HG03558 (cell line): ENCODE measurements at regions not wholly inside any gene's neighbourhood (a gene's known extent, or its start where the extent isn't known, plus 50 kb on each side); places are given as distances from the start of the nearest gene placed in this dataset.

Experiments used
- ATAC-seq: cut with Tn5 transposase; IDR thresholded peaks from one replicate; pipeline ENCODE4 v1.9.1; 2021; ENCODE audit warnings: moderate number of reproducible peaks; ENCODE audit not compliant: unreplicated experiment; ENCODE audit errors: extremely low read depth

DNA sequence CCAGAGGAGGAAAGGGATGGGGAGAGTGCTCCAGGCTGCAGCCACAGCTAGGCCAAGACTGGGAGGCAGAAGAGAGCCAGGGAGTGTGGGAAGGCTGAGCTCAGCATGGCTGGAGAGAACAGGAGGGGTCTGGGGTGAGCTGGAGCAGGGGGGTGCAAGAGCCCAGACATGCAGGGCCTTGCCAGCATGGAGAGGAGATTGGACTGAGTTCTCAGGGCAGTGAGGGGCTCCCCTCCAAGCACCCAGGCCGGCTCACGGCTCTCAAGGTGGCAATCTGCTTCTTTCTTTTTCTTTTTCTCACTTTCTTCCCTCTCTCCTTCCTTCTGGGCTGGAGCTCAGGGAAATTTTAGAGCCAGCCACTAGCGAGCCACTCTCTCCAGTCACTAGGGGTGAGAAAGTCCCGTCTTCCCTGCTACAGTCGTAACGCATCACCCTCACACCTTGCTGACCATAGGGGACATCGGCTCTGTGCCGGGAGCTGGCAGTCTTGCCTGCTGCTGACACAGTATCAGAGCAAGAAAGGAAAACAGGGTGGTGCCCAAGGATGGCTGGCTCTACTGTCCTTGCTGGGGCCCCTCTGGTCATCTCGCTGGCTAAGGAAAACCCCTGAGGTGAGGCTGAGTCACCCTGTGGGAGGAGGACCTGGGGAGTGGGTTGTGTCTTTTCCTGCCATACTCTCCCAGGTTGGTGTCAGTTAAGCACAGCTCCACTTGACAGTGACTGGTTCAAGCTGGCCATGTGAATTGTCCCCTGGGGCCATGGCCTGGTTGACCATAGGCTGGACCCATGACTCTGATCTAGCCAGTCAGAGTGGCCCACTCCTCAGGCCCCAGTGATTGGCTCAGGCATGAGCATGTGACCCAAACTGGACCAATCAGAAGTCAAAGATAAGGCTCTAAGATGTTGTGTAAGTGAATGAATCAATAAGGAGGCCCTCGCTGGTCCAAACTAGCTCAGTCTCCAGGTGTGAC is 135.1 kb upstream of the PMEPA1 start:
- ATAC-seq: no peak

GRCh38 chr20:57843941-57844625 is 134.3 kb upstream of the PMEPA1 start:
- no peak for ATAC-seq

GRCh38 chr20:57842720-57843119 is 132.9 kb upstream of the PMEPA1 start:
- no peak for ATAC-seq

GRCh38 chr20:57841297-57841866 is 131.6 kb upstream of the PMEPA1 start:
- ATAC-seq: no peak

DNA sequence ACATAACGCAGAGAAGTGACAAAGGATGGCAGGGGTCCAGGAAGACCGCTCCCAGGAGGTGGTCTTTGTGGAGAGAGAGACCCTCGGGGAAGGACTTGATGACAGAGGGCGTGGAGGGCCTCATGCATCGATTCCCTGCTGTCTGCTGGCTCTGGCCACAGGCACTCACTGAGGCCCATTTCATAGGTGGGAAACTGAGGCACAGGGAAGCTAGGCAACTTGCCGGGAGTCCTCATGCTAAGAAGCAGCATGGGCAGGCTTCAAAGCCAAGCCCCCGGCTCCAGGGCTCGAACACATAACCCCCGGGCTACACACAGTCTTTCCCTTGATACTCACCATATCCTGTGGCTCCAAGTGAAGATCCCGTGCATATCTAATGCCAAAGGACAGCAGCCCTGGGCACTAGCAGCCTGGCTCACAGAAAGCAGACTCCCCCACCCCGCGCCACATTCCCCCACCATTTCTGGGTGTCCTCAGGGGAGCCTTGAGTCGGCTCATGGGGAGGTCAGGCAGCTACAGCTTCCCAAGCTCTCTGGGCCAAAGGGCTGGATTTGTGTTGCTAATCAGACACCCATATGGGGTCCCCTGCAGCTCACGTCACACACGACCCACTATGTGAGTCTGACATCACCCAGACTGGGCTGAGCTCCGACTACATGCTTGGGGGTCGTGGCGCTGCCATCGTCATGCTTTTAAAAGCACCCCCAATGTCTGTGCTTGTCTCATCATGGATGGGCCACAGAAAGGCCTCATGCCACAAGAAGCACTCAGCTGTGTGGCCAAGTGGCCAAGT is 130.9 kb upstream of the PMEPA1 start:
- no peak for ATAC-seq

DNA sequence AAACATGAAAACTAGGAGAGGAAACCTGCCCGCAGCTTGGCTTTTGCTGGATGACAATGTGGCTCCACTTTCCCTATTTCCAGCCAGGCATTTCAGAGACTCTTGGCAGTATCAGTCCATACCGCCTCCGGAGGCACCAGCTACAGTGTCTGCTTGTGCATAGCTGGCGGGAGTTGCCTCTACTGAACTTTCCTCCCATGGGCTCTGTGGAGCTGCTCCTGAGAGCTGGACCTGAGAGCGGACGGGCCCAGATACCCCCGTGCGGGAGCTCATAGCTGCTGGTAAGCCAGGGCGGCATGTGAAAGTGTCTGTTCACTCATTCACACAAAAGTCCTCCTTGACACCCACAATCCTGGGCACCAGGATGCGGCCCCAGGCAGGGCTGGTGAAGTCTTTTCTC is 130.3 kb upstream of the PMEPA1 start:
- no peak for ATAC-seq

- no peak for ATAC-seq
Observed at GRCh38 chr20:57838670-57839151, 128.9 kb upstream of the PMEPA1 start.

- no peak for ATAC-seq
Observed at GRCh38 chr20:57837208-57838035, 127.6 kb upstream of the PMEPA1 start.

GRCh38 chr20:57835588-57836455 is 126.0 kb upstream of the PMEPA1 start:
- no peak for ATAC-seq

- no peak for ATAC-seq
Observed at GRCh38 chr20:57835074-57835452, 125.2 kb upstream of the PMEPA1 start.

DNA sequence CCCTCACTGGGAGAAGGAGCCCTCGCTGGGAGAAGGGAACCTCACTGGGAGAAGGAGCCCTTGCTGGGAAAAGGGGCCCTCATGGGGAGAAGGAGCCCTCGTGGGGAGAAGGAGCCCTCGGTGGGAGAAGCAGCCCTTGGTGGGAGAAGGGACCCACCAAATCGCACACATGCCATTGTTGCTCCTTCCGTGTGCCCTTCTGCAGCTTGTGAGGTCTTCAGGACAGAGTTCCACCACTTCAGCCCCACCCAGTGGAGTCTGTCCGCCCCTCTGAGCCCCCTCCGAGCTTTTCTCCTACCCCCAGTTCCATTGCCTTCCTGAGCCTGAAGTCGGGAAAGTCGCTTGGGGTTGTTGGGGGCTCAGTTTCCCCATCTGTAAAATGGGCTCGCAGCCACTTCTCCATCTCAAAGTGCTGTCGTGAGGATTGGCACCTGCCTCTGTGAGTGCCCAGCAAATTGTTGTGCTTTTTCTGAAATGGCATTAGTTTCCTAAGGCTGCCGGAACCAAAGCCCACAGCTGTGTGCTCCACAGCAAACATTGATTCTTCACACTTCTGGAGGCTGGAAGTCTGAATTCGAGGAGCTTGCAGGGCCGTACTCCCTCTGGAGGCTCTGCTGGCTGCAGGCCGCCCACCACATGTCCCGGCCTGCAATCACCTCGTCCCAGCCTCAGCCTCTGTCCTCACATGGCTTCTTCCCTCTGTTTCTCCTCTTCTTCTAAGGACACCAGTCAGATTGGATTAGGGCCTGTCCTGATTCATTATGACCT is 124.7 kb upstream of the PMEPA1 start:
- ATAC-seq: no peak

- no peak for ATAC-seq
Observed at GRCh38 chr20:57831993-57832585, 122.3 kb upstream of the PMEPA1 start.

DNA sequence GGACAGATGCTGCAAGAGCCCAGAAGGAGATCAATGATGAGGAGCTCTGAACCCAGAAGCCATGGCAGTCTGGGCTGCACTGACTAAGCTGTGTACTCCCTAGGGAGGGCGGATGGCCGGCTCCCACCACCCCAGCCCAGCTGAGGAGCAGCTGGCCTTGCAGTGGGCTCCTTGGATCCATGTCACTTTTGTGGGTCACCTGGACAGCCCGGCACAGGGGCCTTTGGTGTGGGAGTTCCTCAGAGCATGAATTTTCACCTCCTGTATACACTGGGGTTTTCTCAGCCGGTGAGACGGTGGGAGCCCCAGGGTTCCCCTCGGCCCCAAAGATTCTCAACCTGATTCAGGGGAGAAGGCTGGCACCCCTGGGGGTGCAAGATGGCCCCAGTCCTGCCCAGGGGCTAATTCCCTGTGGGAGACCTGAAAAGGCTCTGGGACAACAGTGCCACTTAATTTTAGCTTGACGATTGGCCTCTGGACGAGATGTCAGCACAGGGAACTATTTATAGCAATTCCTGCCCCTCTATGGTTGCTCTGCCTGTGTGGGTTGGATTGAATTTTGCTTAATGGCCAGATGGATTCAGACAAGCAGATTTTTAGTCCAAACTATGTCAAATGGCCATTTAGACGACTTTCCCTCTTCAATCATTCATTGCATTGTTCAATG is 121.6 kb upstream of the PMEPA1 start:
- no peak for ATAC-seq

GRCh38 chr20:57830515-57830895 is 120.7 kb upstream of the PMEPA1 start:
- no peak for ATAC-seq

DNA sequence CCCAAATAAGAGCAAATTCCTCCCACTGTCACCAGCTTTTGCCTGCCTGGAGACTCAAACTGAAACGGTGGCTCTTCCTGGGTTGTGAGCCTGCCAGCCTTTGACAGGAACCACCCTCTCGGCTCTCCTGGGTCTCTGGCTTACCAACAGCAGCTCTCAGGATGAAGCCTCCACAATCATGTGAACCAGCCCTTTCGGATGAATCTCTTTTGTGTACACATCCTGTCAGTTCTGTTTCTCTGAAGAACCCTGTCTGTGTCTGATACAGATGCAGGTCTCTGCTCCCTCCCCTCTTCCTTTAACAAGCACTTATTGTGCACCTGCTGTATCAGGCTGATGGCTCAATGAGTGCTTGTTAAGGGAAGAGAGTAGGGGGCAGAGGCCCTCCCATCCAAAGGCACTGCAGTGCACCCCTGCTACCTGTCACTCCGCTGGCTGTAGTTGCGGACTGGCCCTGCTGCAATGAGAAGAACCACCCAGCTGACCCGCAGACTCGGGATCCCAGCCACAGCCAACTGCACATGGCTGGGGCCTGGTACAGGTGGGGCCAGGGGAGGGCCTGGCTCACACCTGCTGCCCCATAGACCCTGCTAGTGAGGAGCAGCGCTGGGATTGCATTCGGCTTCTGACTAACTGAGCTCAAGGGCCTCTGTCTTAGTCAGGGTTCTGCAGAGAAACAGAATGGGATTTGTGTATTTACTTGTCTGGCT is 120.1 kb upstream of the PMEPA1 start:
- no peak for ATAC-seq

DNA sequence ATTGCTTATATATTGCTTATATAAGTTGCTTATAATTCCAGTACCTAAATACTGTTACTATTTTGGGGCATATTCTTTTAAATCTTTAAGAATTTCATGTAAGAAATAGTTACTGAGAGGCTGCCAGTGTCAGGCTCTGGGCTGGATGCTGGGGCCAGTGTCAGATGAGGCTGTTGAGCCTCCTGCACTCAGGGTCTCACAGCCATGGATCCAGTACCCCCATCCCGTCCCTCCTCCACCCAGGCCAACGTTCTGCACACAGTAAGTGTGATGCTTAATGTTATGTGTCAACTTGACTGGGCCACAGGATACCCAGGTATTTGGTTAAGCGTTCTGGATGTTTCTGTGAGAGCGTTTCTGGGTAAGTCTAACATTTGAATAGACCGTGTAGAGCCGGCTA is 119.5 kb upstream of the PMEPA1 start:
- no peak for ATAC-seq
